H1 (cell line): ENCODE measurements at regions not wholly inside any gene's neighbourhood (a gene's known extent, or its start where the extent isn't known, plus 50 kb on each side); places are given as distances from the start of the nearest gene placed in this dataset.

Experiments used
- CTCF ChIA-PET: fragments of 300-600 bp; sonication (Branson Sonifier 250); formaldehyde crosslinking; loops from one replicate; lab custom pipeline; 2021; ENCODE audit not compliant: partially characterized antibody; lab: Charles Lee
- POLR2A ChIA-PET: fragments of 300-600 bp; sonication (Branson Sonifier 250); formaldehyde crosslinking; loops from one replicate; lab custom pipeline; 2021; ENCODE audit warnings: inconsistent platforms; ENCODE audit not compliant: partially characterized antibody; lab: Charles Lee
- DNase-seq, 2 experiments: peaks; one replicate each; pipeline versions ENCODE4 v3.0.0 to v3.0.0-alpha.2; 2010 to 2022; ENCODE audit warnings: low spot score in 2 of 2, low read depth in 1 of 2, mixed read lengths in 1 of 2
- FAIRE-seq: peaks from 2 replicates; lab custom pipeline; 2011; peaks lifted over from hg19 to GRCh38; lab: Jason Lieb, UNC
- H2AFZ ChIP-seq: 2 replicates; pipeline ENCODE4 v1.8.1; 2012; ENCODE audit warnings: low read length, inconsistent platforms
- H2AK5ac ChIP-seq: 2 replicates; pipeline ENCODE4 v1.6.1; 2013; ENCODE audit warnings: low read depth, low read length
- H2BK120ac ChIP-seq: replicated peaks from 2 replicates; pipeline ENCODE3; 2013; ENCODE audit warnings: low read depth, low read length, inconsistent platforms
- H2BK12ac ChIP-seq: 2 replicates; pipeline ENCODE4 v1.6.1; 2013; ENCODE audit warnings: low read depth, low read length
- H2BK15ac ChIP-seq: 2 replicates; pipeline ENCODE4 v1.6.1; 2013; ENCODE audit warnings: low read length
- H2BK20ac ChIP-seq: 2 replicates; pipeline ENCODE4 v1.6.1; 2013; ENCODE audit warnings: low read length
- H2BK5ac ChIP-seq: 2 replicates; pipeline ENCODE4 v1.6.1; 2013; ENCODE audit warnings: low read depth, low read length
- H3K14ac ChIP-seq: 2 replicates; pipeline ENCODE4 v1.6.1; 2013; ENCODE audit warnings: inconsistent platforms; ENCODE audit not compliant: insufficient read length
- H3K18ac ChIP-seq: 2 replicates; pipeline ENCODE4 v1.6.1; 2013; ENCODE audit warnings: low read length; ENCODE audit errors: extremely low read depth
- H3K23ac ChIP-seq: 2 replicates; pipeline ENCODE4 v1.6.1; 2013; ENCODE audit warnings: inconsistent platforms; ENCODE audit not compliant: insufficient read length
- H3K23me2 ChIP-seq: 2 replicates; pipeline ENCODE4 v1.6.1; 2013; ENCODE audit warnings: low read depth, low read length
- H3K27ac ChIP-seq: 2 replicates; pipeline ENCODE4 v1.6.1; 2011; ENCODE audit warnings: low read depth, low read length, inconsistent platforms
- H3K27me3 ChIP-seq, 4 experiments: replicated peaks in 1 of 4; 1 replicate in 1 of 4; 2 replicates in 3 of 4; pipeline versions ENCODE4 v1.6.1 to v1.8.1; 2011 to 2013; ENCODE audit warnings: low read length in 3 of 4, mild to moderate bottlenecking in 3 of 4, inconsistent platforms in 2 of 4, mixed read lengths in 2 of 4, moderate library complexity in 1 of 4; ENCODE audit not compliant: control insufficient read depth in 3 of 4, insufficient read depth in 3 of 4; ENCODE audit errors: extremely low read depth in 1 of 4
- H3K36me3 ChIP-seq, 4 experiments: 2 replicates each; pipeline versions ENCODE4 v1.6.1 to v1.8.1; 2011 to 2013; ENCODE audit warnings: mild to moderate bottlenecking in 4 of 4, low read length in 3 of 4, moderate library complexity in 2 of 4, control low read depth in 1 of 4, inconsistent platforms in 1 of 4; ENCODE audit not compliant: insufficient read depth in 4 of 4, control insufficient read depth in 2 of 4
- H3K4ac ChIP-seq: replicated peaks from 2 replicates; pipeline ENCODE3; 2013; ENCODE audit warnings: low read length, low read depth, mixed read lengths, inconsistent platforms; ENCODE audit not compliant: insufficient read length
- H3K4me1 ChIP-seq, 4 experiments: replicated peaks in 1 of 4; 1 replicate in 1 of 4; 2 replicates in 3 of 4; pipeline versions ENCODE4 v1.6.1 to v1.8.1; 2011 to 2013; ENCODE audit warnings: low read length in 3 of 4, inconsistent platforms in 2 of 4, mixed read lengths in 1 of 4; ENCODE audit not compliant: insufficient read depth in 4 of 4, control insufficient read depth in 3 of 4
- H3K4me2 ChIP-seq, 2 experiments: 2 replicates each; pipeline versions ENCODE4 v1.6.1 to v1.8.1; 2011 to 2013; ENCODE audit warnings: low read depth in 2 of 2, low read length in 2 of 2, control low read depth in 1 of 2, inconsistent platforms in 1 of 2, mild to moderate bottlenecking in 1 of 2; ENCODE audit not compliant: insufficient read depth in 1 of 2
- H3K4me3 ChIP-seq, 4 experiments: fragments of 200-600, 300-600 bp in 1 of 4; sonication (generic), shearing (Covaris generic), sonication (Bioruptor Twin) in 1 of 4; 2 replicates each; pipeline versions ENCODE4 v1.5.1 to v1.8.1; 2011 to 2016; ENCODE audit warnings: low read length in 4 of 4, low read depth in 3 of 4, control low read depth in 2 of 4, inconsistent platforms in 2 of 4, mild to moderate bottlenecking in 2 of 4, mixed read lengths in 1 of 4, moderate library complexity in 1 of 4; ENCODE audit not compliant: insufficient read depth in 2 of 4; ENCODE audit errors: extremely low read depth in 1 of 4
- H3K56ac ChIP-seq: replicated peaks from 2 replicates; pipeline ENCODE3; 2013; ENCODE audit warnings: low read depth, mild to moderate bottlenecking, mixed read lengths, low read length, inconsistent platforms; ENCODE audit not compliant: insufficient read length
- H3K79me1 ChIP-seq: 2 replicates; pipeline ENCODE4 v1.6.1; 2013; ENCODE audit warnings: low read depth, low read length, control low read depth
- H3K79me2 ChIP-seq, 2 experiments: 2 replicates each; pipeline versions ENCODE4 v1.6.1 to v1.8.1; 2012 to 2013; ENCODE audit warnings: low read length in 2 of 2, mild to moderate bottlenecking in 2 of 2, inconsistent platforms in 1 of 2; ENCODE audit not compliant: insufficient read depth in 2 of 2, control insufficient read depth in 1 of 2
- H3K9ac ChIP-seq, 4 experiments: replicated peaks in 1 of 4; 1 replicate in 1 of 4; 2 replicates in 3 of 4; pipeline versions ENCODE4 v1.6.1 to v1.8.1; 2011 to 2013; ENCODE audit warnings: low read depth in 3 of 4, low read length in 3 of 4, control low read depth in 2 of 4, mild to moderate bottlenecking in 2 of 4, moderate library complexity in 2 of 4, inconsistent platforms in 1 of 4; ENCODE audit errors: extremely low read depth in 1 of 4
- H3K9me3 ChIP-seq, 2 experiments: 2 replicates each; pipeline versions ENCODE4 v1.6.1 to v1.8.1; 2012 to 2013; ENCODE audit warnings: mild to moderate bottlenecking in 2 of 2, moderate library complexity in 2 of 2, control low read depth in 1 of 2, inconsistent platforms in 1 of 2, low read depth in 1 of 2, low read length in 1 of 2, mixed read lengths in 1 of 2; ENCODE audit not compliant: insufficient read depth in 2 of 2
- H4K20me1 ChIP-seq, 2 experiments: replicated peaks in 1 of 2; 2 replicates each; pipeline versions ENCODE3 to v1.8.1; 2011 to 2013; ENCODE audit warnings: inconsistent platforms in 2 of 2, low read length in 2 of 2, mild to moderate bottlenecking in 1 of 2; ENCODE audit not compliant: insufficient read depth in 2 of 2, control insufficient read depth in 1 of 2
- H4K5ac ChIP-seq: 2 replicates; pipeline ENCODE4 v1.6.1; 2013; ENCODE audit warnings: low read length, low read depth, mixed read lengths, inconsistent platforms; ENCODE audit not compliant: insufficient read length
- H4K8ac ChIP-seq: 2 replicates; pipeline ENCODE4 v1.8.0; 2013; ENCODE audit warnings: mild to moderate bottlenecking, moderate library complexity, low read length, inconsistent platforms; ENCODE audit not compliant: insufficient read depth; ENCODE audit errors: extremely low read depth
- H4K91ac ChIP-seq: replicated peaks from 2 replicates; pipeline ENCODE3; 2013; ENCODE audit warnings: low read length, mixed read lengths, inconsistent platforms; ENCODE audit not compliant: insufficient read length
- GABPA ChIP-seq: IDR thresholded peaks from 2 replicates; pipeline ENCODE4 v1.6.1; 2011; ENCODE audit warnings: mild to moderate bottlenecking, low read length, moderate library complexity, borderline replicate concordance; ENCODE audit not compliant: insufficient read depth
- POLR2AphosphoS5 ChIP-seq: IDR thresholded peaks from 2 replicates; pipeline ENCODE4 v1.6.1; 2011; ENCODE audit warnings: low read depth, low read length
- SP4 ChIP-seq: IDR thresholded peaks from 2 replicates; pipeline ENCODE4 v1.6.1; 2012; ENCODE audit warnings: low read length, inconsistent platforms
- SUZ12 ChIP-seq: fragments of 200-600 bp; sonication (generic); IDR thresholded peaks from 2 replicates; pipeline ENCODE4 v1.6.1; 2012; ENCODE audit warnings: mild to moderate bottlenecking, inconsistent platforms, low read length, moderate library complexity, mixed read lengths
- TAF7 ChIP-seq: optimal IDR thresholded peaks from 2 replicates; pipeline ENCODE3; 2011; ENCODE audit warnings: low read depth, mild to moderate bottlenecking, inconsistent platforms, low read length, moderate library complexity, borderline replicate concordance

DNA sequence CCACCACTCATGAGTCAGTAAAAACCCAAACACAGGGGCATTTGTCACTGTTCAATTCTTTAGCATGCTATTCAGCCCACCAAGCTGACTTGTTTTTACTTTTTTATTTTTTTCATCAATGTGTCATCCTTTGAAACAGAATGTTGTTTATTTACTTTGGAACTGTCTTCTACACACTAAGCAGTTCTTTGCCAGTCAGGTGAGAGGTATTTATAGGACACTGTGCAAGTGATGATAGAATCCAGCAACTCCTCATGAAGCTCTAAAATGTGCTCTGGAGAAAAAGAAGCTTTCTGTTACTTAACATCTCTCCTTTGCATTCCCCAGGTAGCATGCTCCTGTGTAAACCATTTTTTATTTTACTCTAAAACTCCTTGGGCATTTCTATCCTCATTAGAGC lies 582.0 kb upstream of the TMPRSS15 start:
- ChIA-PET POLR2A (no interaction called here), CTCF (interaction anchor here (0.6 kb wide), 1 partner anchor 192 kb away, joined by 3 read pairs; no protein-coding TSS in a partner anchor)
- no peaks in the 10 kb centered on the region for H3K79me2 ChIP-seq

More for the DNA sequence above, 582.0 kb upstream of the TMPRSS15 start:
- H3K18ac ChIP-seq = no peak overlapping the region
- no peak for DNase-seq
- no peak overlapping the region for H3K23ac ChIP-seq
- no peaks in the 10 kb centered on the region for H4K20me1 ChIP-seq
- H3K4me2 ChIP-seq = no peak overlapping the region
- no peak overlapping the region for H2BK120ac ChIP-seq
- no peak overlapping the region for H2BK15ac ChIP-seq
- no peaks in the 10 kb centered on the region for H3K27me3 ChIP-seq
- TF ChIP-seq SUZ12 (no peak), TAF7 (no peak), POLR2AphosphoS5 (no peak), SP4 (no peak), GABPA (no peak)
- H4K8ac ChIP-seq = no peak overlapping the region
- no peak overlapping the region for H4K91ac ChIP-seq
- H3K14ac ChIP-seq = no peak overlapping the region
- no peak overlapping the region for H3K4me3 ChIP-seq
- H2AK5ac ChIP-seq = no peak overlapping the region
- H3K9ac ChIP-seq = no peak overlapping the region
- peaks cover 0 to 3% (median 0%) of the 10 kb centered on the region in 4 experiments; a peak in 1 of 7 replicates for H3K4me1 ChIP-seq
- FAIRE-seq = no peak
- H3K23me2 ChIP-seq = no peaks in the 10 kb centered on the region
- no peaks in the 10 kb centered on the region for H3K79me1 ChIP-seq
- H2BK12ac ChIP-seq = no peak overlapping the region
- no peaks in the 10 kb centered on the region for H3K36me3 ChIP-seq
- no peak overlapping the region for H3K4ac ChIP-seq
- H3K56ac ChIP-seq = no peak overlapping the region
- H3K27ac ChIP-seq = no peak overlapping the region
- H2BK20ac ChIP-seq = no peak overlapping the region
- H3K9me3 ChIP-seq = peaks cover 3 to 7% of the 10 kb centered on the region in 2 experiments; a peak in 3 of 4 replicates
- H4K5ac ChIP-seq = no peak overlapping the region
- H2BK5ac ChIP-seq = no peak overlapping the region
- no peak overlapping the region for H2AFZ ChIP-seq
